SK-N-SH treated with all-trans-retinoic acid at 6 μM for 48 hours (cell line): ENCODE measurements at regions not wholly inside any gene's neighbourhood (a gene's known extent, or its start where the extent isn't known, plus 50 kb on each side); places are given as distances from the start of the nearest gene placed in this dataset.

Experiments used
- ARNTL ChIP-seq: fragments of 450-650 bp; formaldehyde crosslinking; IDR thresholded peaks from 2 replicates; pipeline ENCODE4 v1.5.0; 2020; ENCODE audit warnings: low read depth, mild to moderate bottlenecking, moderate library complexity, borderline replicate concordance
- BACH2 ChIP-seq: fragments of 250-450 bp; sonication (Bioruptor Pico); IDR thresholded peaks from 2 replicates; pipeline ENCODE4 v1.9.0; 2021; ENCODE audit warnings: mild to moderate bottlenecking, borderline replicate concordance
- CSDC2 ChIP-seq: fragments of 250-450 bp; sonication (Bioruptor Pico); IDR thresholded peaks from 2 replicates; pipeline ENCODE4 v1.5.0; 2020; ENCODE audit warnings: mild to moderate bottlenecking, moderate library complexity
- GLIS3 ChIP-seq: fragments of 250-450 bp; sonication (Bioruptor Pico); IDR thresholded peaks from 2 replicates; pipeline ENCODE4 v1.5.0; 2020; ENCODE audit warnings: mild to moderate bottlenecking, moderate library complexity
- OSR1 ChIP-seq: fragments of 250-450 bp; sonication (Bioruptor Pico); IDR thresholded peaks from 2 replicates; pipeline ENCODE4 v1.8.0; 2022; ENCODE audit warnings: moderate library complexity, mild to moderate bottlenecking, inconsistent platforms
- PATZ1 ChIP-seq: fragments of 250-450 bp; sonication (Bioruptor Pico); IDR thresholded peaks from 2 replicates; pipeline ENCODE4 v1.8.0; 2020; ENCODE audit warnings: mild to moderate bottlenecking, moderate library complexity, borderline replicate concordance
- RARB ChIP-seq: fragments of 250-450 bp; sonication (Bioruptor Pico); IDR thresholded peaks from 2 replicates; pipeline ENCODE4 v1.8.0; 2021; ENCODE audit warnings: mild to moderate bottlenecking, moderate library complexity
- SNAI2 ChIP-seq: fragments of 250-450 bp; sonication (Bioruptor Pico); IDR thresholded peaks from 2 replicates; pipeline ENCODE4 v1.5.0; 2020; ENCODE audit warnings: mild to moderate bottlenecking, moderate library complexity
- TCF4 ChIP-seq: fragments of 250-450 bp; sonication (Bioruptor Pico); IDR thresholded peaks from 2 replicates; pipeline ENCODE4 v1.8.0; 2021; ENCODE audit warnings: mild to moderate bottlenecking, moderate library complexity, borderline replicate concordance
- ZC3H10 ChIP-seq: fragments of 250-450 bp; sonication (Bioruptor Pico); IDR thresholded peaks from 2 replicates; pipeline ENCODE4 v1.5.1; 2021; ENCODE audit warnings: mild to moderate bottlenecking, moderate library complexity
- ZFP3 ChIP-seq: fragments of 250-450 bp; sonication (Bioruptor Pico); IDR thresholded peaks from 2 replicates; pipeline ENCODE4 v1.5.0; 2020; ENCODE audit warnings: mild to moderate bottlenecking, moderate library complexity
- ZFP30 ChIP-seq: fragments of 450-650 bp; formaldehyde crosslinking; IDR thresholded peaks from 2 replicates; pipeline ENCODE4 v1.5.0; 2022; ENCODE audit warnings: mild to moderate bottlenecking, moderate library complexity
- TF ChIP-seq, protein P1 (sequence below): fragments of 250-450 bp; sonication (Bioruptor Pico); IDR thresholded peaks from 2 replicates; pipeline ENCODE4 v1.5.0; 2020; ENCODE audit warnings: mild to moderate bottlenecking, moderate library complexity

- TF ChIP-seq RARB (CRISPR knock-in tag) = no peak
- no peak for TF ChIP-seq ZFP30 (CRISPR knock-in tag)
- no peak for TF ChIP-seq TCF4 (CRISPR knock-in tag)
- no peak for TF ChIP-seq PATZ1 (CRISPR knock-in tag)
- TF ChIP-seq SNAI2 (CRISPR knock-in tag) = no peak
- TF ChIP-seq ZC3H10 (CRISPR knock-in tag) = no peak
- TF ChIP-seq CSDC2 (CRISPR knock-in tag) = no peak
- no peak for TF ChIP-seq ARNTL (CRISPR knock-in tag)
- TF ChIP-seq, protein P1, sequence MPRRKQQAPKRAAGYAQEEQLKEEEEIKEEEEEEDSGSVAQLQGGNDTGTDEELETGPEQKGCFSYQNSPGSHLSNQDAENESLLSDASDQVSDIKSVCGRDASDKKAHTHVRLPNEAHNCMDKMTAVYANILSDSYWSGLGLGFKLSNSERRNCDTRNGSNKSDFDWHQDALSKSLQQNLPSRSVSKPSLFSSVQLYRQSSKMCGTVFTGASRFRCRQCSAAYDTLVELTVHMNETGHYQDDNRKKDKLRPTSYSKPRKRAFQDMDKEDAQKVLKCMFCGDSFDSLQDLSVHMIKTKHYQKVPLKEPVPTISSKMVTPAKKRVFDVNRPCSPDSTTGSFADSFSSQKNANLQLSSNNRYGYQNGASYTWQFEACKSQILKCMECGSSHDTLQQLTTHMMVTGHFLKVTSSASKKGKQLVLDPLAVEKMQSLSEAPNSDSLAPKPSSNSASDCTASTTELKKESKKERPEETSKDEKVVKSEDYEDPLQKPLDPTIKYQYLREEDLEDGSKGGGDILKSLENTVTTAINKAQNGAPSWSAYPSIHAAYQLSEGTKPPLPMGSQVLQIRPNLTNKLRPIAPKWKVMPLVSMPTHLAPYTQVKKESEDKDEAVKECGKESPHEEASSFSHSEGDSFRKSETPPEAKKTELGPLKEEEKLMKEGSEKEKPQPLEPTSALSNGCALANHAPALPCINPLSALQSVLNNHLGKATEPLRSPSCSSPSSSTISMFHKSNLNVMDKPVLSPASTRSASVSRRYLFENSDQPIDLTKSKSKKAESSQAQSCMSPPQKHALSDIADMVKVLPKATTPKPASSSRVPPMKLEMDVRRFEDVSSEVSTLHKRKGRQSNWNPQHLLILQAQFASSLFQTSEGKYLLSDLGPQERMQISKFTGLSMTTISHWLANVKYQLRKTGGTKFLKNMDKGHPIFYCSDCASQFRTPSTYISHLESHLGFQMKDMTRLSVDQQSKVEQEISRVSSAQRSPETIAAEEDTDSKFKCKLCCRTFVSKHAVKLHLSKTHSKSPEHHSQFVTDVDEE (CRISPR knock-in tag) = no peak
- no peak for TF ChIP-seq OSR1 (CRISPR knock-in tag)
- TF ChIP-seq GLIS3 (CRISPR knock-in tag) = no peak
- no peak for TF ChIP-seq BACH2
- no peak for TF ChIP-seq ZFP3 (CRISPR knock-in tag)
Observed at GRCh38 chr16:46496701-46497100, 124.5 kb downstream of the SHCBP1 start.
